ENCODE measurements at regions not wholly inside any gene's neighbourhood (a gene's known extent, or its start where the extent isn't known, plus 50 kb on each side); places are given as distances from the start of the nearest gene placed in this dataset.

DNA sequence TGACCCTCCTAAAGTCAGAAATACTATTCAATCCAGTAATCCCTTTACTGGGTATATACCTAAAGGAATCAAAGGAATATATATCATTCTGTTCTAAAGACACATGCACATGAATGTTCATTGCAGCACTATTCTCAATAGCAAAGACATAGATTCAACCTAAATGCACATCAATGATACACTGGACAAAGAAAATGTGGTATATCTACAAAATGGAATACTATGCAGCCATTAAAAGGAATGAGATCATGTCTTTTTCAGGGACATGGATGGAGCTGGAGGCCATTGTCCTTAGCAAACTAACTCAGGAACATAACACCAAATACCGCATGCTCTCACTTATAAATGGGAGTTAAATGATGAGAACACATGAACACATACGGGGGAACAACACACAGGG, 306.0 kb upstream of the EPHA5 start:
- no peak for DNase-seq

DNA sequence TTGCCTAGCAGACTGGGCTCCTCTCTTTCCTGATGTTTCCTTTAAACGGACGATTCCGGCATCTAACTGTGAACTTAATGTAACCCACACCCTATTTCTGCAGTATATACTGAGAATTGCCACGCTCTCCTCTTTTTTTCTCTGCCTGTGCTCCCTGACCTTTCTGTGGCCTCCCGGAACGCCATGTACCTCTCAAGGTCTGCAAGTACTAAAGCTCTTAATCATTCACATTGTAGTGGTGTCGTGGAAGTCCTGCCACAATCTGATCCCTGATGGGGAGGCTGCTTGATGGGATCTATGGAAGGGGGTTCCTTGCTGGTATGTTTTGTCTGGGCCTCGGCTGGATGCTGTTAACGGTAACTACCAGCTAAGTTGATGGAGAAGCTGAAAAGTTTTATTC, 302.9 kb upstream of the EPHA5 start:
- no peak for DNase-seq

DNA sequence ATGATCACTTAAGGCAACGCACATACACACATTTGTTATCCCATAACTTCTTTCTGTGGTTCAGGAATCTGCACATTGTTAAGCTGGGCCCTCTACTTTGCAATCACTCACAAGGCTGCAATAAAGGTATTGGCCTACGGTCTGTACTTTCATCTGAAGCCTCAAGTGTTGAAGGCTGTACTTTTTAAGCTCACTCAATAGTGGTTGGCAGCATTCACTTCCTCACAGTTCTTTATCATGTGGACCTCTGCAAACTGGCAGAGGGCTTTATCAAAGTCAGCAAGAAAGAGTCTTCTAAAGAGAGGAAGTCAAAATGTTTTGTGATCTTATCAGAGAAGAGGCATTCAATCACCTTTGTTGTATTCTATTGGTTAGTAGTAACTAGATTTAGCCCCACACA, 301.4 kb upstream of the EPHA5 start:
- no peak for DNase-seq

DNA sequence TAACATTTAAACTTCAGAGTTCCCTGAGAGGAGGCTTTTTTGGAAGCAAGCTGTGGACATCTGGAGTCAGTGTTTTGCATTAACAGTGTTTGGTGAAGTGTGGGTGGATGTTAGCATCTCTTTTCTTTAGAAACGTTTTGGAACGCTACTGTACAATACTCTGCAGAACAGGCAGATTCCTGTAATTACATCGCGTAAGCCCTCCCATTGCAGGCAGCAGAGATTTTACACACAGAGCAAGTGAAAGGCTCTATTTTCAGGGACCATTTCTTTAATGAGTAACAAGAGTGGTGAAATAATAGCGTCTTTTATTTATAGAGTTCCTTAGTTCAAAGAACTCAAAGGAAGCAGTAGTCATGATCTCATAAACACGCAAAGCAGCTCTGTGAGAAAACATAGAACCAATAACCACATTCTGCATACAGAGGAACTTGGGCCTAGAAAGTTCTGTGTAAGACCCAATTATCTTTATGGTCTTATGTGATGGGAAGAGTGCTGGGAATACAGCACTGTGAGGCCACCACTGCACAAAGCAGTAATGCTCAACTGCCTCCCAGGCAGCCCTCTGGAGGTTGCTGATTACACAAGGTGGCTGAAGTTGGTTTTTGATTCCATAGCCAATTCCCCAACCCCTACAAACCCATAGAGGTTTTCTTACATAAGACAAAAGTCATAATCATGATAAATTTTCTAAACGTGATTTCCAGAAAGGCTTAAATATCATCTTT, 298.7 kb upstream of the EPHA5 start:
- DNase-seq, result no peak

DNA sequence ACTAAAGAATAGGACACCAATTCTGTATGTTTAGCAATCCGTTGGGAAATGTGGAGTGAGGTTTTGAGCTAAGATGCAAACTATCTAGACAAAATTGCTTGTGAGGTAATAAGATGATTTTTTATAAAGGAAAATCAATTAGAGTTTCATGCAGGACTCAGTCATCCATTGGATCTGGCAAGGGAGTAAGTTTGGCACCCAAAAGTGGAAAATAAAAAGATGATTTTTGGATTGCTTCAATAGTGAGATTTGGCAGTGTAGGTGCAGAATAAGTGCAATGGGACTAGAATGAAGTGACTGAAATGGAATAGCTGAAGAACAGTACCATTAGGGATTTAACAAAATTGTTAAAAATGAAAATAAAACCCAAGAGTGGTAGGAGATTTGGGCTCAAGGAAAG, 290.5 kb upstream of the EPHA5 start:
- no peak for DNase-seq

DNA sequence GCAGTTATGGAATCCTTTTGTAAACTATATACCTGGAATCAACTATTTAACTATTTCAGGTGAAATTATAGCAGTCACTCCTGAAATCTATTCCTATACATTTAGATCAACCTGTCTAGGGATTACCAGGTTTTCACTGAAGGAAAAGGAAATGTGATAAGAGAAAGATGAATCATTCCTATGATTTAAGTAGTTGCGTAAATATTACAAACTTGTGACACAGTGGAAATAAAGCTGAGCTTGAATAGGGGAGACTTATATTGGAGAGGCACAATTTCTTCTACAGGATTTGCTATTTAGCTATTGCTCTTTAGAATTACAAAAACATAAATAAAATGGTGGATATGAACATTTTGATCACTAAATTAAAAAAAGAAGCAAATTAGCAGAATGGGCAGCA, 284.1 kb upstream of the EPHA5 start:
- DNase-seq, result no peak

DNA sequence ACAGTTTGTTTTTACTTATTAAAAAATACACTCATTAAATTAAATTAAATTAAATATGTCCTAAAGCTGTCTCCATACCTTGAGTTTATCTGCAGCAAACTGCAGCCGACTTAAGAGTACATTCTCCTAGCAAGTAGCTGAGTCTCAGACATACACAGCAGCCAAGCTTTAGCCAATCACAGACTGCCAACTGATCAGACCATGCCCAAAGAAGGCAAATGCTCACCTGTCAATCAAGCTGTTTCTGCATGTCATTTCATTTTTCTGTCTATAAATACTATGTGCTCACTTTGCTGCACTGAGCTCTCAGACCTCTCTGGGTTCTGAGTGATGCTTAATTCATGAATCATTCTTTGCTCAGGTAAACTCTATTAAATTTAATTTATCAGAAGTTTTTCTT, 280.9 kb upstream of the EPHA5 start:
- DNase-seq, result no peak

DNA sequence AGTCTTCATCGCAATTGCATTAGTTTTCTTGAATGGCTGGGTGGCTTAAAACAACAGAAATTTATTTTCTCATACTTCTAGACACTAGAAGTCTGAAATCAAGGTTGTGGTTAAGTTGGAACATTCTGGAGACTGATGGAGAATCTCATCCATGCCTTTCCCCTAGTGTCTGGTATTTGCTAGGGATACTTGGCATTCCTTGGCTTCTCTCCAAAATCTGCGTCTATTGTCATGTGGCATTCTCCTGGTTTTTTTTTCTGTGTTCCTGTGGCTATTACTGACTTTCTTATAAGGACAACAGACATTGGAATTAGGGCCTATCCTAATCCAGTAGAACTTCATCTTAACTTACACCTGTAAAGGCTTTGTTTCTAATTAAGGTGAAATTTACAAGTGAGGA, 272.8 kb upstream of the EPHA5 start:
- DNase-seq, result no peak

DNA sequence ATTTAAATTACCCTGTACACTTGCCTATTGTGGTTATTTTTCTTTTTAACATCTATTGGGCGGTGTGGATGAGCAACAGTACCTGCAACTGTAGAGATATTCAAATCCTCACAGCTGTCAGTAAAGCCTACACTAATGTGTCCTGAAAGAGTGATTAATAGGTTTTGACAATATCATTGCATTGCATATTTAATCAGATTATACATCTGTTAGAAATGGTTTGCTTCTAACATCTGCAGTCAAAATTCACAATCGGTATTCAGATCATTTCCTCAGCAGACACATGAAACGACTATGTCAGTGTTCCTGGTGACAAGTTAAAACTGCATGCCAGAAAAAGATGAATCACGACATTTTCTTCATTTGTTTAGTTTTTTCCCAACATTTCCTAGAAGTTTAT, 254.6 kb upstream of the EPHA5 start:
- DNase-seq, result no peak

DNA sequence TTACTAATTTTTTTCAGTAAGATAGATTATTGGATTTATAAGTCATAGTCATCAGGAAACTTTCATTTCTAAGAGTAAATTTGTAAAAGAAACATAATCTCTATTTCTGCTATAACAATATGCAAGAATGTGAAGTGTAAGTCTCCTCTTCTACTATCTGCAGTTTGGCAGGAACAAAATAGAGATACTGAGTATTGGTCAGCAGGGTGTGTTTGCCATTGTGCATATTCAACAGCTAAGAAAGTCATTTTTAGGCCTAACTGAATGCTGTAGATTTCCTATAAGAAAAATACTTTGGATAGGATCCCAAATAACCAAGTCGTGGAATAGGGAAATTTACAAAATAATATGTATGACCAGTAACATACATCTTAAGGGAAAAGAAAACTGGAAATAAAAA, 253.3 kb upstream of the EPHA5 start:
- no peak for DNase-seq

DNA sequence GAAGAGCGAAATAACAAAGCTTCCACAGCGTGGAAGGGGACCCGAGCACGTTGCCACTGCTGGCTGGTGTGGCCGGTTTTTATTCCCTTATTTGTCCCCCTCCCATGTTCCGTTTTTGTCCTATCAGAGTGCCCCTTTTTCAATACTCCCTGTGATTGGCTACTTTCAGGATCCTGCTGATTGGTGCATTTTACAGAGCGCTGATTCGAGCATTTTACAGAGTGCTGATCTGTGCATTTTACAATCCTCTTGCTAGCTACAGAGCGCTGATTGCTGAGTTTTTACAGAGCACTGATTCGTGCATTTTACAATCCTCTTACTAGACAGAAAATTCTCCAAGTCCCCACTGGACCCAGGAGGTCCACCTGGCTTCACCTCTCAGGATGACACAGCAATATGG, 250.9 kb upstream of the EPHA5 start:
- DNase-seq, result no peak

DNA sequence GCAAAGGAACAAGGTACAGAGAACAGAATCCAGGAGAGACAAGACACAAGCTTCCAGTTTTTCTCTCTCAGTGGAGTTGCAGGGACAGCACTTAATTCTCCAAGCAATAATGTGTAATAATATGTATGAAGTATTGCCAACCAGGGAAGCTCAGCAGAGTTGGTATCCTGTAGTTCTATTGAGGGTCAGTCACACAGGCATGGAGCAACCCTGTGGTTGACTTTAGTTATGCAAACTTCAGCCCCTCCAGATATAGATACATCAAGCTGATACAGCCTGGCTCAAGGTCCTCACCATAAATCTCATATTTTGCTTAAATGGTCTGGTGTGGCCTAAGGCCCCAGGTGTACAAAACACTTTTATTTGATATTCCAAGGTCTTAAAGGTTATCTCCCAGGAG, 248.6 kb upstream of the EPHA5 start:
- no peak for DNase-seq

DNA sequence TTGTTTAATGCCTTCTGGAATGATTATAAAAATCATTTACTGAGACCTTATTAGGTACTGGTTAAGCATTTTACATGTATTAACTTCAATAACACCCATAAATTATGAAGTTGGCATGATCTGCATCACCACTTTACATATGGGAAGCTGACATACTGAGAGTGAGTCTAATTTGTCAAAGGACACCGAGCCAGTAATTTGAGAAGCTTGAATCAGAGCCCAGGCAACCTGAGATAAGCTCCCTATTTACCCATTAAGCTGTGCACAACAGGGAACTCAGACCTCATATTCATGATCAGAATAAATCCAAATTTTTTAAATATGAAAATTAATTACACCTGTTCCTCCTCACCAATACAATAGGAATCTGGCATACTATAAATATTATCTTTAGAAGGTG, 247.9 kb upstream of the EPHA5 start:
- no peak for DNase-seq

DNA sequence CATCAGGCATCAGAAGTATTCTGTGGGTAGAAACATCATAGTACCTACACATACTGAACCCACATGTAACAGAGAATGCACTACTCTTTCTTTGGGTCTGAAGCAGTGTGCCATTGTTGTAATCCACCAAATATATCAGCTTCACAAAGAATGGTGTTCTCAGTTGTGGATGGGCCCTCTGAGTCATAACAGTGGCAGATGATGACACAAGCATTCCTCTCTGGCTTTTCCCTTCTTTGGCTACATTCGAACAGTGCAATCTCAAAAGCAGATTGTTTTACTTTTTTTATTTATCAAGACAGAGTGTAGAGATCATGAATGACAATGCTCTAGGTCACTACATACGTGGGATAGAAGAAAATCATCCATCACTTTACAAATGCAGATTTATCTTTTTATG, 247.2 kb upstream of the EPHA5 start:
- DNase-seq, result no peak

DNA sequence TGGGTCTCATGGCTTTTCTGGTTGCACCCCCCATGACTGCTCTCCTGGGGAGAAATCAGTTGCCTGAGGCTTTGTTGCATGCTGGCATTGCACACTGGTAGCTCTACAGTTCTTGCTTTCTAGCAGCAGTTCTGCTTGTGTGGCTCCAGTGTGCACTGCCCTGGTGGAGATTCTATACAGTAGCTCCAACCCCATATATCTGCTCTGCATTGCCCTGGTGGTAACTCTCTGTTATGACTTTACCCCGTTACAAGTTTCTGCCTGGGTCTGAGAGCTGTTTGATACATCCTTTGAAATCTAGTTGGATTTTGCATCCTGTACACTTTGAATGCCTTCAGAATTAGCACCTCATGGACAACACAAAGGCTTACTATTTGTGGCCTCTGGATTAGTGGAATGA, 241.4 kb upstream of the EPHA5 start:
- no peak for DNase-seq

DNA sequence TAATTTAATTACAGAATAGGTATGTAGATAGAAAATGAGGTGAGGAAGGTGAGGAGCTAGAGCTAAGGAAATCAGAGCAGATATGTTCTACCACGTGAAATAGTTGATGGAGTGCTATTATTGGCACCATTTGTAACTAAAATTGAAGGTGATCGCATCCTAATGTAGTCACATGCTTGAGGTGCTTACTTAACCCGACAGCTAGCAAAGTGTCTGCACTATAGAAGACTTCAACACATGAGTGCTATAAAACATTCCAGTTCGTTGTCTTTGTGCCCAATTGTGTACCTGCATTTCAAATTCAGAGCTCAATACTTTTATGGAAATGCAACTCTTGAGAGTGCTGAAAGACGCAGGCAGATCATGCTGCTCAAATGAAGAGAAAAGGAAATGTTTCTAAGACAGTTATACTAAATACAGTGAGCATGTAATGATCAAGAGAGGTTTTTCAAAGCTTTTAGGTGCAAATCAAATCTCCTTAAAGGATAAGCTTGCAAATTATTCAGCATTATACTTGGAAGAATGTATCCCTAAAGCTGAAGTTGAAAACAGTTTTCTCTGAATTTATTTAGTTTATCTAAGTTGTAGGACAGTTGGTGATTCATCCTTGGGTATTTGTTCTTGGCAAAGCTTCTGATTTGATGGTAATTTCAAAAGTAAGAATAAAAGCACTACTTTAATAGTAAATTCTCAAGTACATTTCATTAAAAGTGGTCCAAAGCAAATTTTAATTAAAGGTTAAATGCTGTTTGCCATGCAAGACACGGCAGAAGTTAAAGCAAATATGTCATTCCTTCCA, 223.9 kb upstream of the EPHA5 start:
- no peak for DNase-seq

DNA sequence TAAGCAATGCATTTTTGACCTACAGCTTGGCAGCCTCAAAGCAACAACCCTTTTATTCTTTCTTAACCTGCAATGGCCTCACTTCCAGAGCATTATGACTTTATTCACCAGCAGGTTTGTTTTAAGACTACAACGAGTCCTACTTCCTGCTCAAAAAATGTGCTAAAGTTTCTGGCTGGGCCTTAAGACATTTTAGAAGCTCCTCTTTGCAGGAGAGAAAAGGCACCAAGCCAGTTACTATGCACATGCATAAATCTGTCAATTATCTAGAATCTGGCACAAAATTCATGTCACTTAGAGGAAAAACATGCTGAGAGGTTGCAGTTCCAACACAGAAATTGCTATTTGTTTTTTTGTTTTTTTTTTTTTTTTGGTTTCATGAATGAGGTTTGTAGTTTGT, 223.0 kb upstream of the EPHA5 start:
- DNase-seq, result no peak

DNA sequence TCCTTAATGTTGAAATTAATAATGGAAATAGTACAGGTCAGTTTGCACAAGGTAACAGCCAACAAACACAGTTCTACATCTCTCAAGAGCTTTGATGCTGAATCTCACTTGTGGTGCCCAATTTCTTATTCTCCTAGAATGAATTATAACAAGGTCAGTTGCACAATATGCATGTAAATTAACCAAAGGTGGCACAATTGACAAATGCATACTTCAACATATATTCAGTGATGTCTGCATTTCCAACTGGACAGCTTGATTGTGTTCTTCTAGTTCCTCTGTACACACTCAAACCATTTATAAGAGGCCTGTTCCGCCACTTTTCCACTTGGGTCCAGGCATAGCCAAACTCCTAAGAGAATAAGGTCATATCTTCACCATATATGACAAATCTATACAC, 210.3 kb upstream of the EPHA5 start:
- DNase-seq, result no peak

DNA sequence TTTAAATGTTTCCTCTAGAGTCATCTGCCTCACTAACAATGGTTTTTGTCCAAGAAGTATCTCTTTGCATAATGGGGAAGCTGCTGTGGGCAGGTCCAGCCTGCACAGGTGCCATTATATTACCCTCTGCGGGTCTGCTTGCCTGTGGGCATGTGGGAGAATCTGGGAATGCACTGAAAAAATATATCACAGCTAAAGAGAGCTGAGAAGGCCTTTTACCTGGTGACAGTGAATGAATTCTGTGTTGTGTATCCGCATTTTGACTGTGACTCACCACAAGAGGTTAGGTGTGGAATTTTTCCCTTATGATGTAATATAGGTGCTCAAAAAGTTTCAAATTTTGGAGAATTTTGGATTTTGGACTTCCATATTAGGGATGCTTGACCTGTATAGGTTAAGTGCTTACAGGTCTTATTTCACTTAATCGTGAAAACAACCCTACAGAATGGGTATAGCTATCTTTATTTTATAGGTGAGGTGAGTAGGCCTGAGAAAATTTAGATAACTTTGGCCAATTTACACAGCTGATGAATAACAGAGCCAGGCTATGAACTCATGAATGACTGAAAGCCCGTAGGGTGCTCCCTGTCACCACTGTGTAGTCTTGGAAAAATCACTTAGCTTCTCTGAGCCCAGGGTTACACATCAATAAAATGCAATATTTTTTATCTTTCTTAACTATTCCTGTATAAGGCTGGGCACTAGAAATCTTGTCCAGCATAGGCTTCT, 198.0 kb upstream of the EPHA5 start:
- no peak for DNase-seq

DNA sequence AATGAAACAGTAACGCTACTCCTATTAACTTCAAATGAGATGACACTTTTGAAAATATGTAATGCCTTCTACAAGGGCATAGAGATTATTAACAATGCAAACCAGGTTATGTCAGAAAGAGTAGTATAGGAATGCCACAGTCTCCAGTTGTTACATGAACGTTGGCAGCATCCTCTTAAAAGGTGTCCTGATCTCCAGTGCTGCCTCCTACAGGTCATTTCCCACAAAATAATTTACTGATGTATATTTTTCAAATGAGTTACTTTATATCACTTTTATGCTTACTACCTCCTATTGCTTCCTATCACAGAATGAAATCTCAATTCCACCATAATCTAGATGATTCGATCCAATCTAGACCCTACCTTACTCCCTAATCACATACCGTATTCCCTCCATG, 195.2 kb upstream of the EPHA5 start:
- no peak for DNase-seq

DNA sequence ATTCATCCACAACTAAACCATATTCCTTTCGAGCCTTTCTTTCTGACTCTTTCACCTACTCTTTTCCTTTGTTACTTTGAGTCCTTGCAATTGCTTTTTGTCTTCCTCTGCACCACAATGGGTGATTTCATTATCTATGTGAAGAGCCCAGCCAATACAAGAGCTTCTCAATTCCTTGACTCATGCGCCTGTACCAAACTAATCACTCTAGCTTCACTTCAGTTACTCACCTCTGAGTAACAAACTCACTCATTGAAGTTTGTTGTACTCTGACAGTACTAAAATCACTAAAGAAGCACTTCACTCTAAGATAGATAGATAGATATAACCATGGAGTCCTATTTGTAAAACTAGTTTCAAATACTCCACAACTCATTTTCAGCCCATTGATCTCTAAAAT, 191.7 kb upstream of the EPHA5 start:
- no peak for DNase-seq

DNA sequence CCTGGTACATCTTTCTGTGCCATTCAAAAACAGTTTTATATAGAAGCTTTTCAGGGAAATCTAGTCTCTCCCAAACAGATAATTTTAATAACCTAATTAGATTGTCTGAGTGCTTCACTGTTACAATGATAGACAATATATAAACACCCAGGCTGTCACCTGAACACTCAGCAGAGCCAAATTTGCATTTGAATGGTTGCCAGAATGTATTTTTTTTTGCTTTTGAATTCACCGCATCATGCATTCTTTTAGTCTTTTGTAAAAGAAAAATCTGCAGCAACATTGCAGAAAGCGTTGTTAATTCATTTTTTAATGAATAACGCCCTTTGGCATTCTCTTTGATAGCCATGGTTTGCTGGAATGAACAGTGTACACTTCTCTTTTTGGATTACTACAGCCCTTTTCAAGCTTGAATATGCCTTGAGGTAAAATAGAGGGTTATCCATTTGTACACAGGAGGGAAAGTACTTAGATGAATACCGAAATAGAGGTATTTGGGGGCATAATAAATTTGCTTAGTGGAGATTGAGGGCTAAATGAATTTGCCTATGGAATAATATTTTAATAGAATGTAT, 175.0 kb upstream of the EPHA5 start:
- no peak for DNase-seq

DNA sequence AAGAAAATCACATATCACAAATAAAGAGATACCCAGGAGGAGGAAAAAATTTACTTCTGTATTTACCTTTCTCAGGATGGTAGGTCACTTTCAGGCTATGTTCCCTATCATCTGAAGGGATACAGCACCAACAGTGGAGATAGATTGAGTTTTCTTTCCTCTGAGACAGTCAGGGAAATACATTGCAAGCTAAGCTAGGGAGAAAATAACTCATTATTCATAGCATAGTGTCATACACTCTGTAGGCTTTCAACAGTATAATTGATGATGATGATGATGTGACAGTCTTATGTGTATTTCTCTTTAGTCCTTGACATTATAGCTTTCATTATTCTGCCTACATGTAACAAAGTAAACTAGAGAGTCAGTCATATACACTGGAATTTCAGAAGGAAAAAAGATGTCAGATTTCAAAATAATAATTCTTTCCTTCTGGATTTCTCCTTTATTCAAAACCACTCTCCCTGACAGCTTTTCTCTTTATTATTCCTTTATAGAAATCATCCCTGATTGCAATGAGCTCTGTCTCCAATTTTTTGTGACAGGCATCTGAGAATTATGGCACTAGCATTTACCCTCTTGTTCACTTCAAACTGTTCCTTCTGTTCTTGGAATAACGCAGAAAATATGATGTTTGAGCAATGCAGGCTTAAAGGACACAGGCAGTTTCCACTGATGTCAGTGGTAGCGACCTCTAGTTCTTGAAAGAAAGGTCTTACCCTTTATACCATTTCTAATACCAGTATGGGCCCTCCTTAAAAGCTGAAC, 169.1 kb upstream of the EPHA5 start:
- no peak for DNase-seq
